ENCODE measurements at regions not wholly inside any gene's neighbourhood (a gene's known extent, or its start where the extent isn't known, plus 50 kb on each side); places are given as distances from the start of the nearest gene placed in this dataset.

- no peak overlapping the region for H3K27ac ChIP-seq
- intact Hi-C loops (cut with DNase I) = no loop called here
- H3K9me3 ChIP-seq = no peaks in the 10 kb centered on the region
- peaks cover 3% of the 10 kb centered on the region for H3K4me1 ChIP-seq
- no peaks in the 10 kb centered on the region for H3K27me3 ChIP-seq
- TF ChIP-seq CTCF (IDR thresholded peaks at IDR 0.05) = no peak
- no peak for DNase-seq
- no peak overlapping the region for H3K9ac ChIP-seq (ENCODE audit: low read depth in 2 of 2, low read length in 2 of 2)
- no peaks in the 10 kb centered on the region for H3K36me3 ChIP-seq
- H3K4me3 ChIP-seq = no peak overlapping the region
Measured at GRCh38 chr3:152938974-152939636, 104.2 kb downstream of the P2RY1 start.

GRCh38 chr3:152941859-152942258 is 106.9 kb downstream of the P2RY1 start:
- no peak overlapping the region for H3K4me3 ChIP-seq
- DNase-seq = peak; percentile 32
- intact Hi-C loops (cut with DNase I) = no loop called here
- H3K9ac ChIP-seq (ENCODE audit: low read depth in 2 of 2, low read length in 2 of 2) = no peak overlapping the region
- no peak for TF ChIP-seq CTCF (IDR thresholded peaks at IDR 0.05)
- no peaks in the 10 kb centered on the region for H3K36me3 ChIP-seq
- H3K27ac ChIP-seq = peak overlapping the region; percentile 48
- no peaks in the 10 kb centered on the region for H3K9me3 ChIP-seq
- H3K27me3 ChIP-seq = no peaks in the 10 kb centered on the region
- H3K4me1 ChIP-seq = peaks cover 3% of the 10 kb centered on the region

GRCh38 chr3:152942366-152942765 is 107.4 kb downstream of the P2RY1 start:
- intact Hi-C loops (cut with DNase I) = no loop called here
- no peak overlapping the region for H3K4me3 ChIP-seq
- H3K36me3 ChIP-seq = no peaks in the 10 kb centered on the region
- H3K4me1 ChIP-seq = peaks cover 3% of the 10 kb centered on the region
- no peaks in the 10 kb centered on the region for H3K9me3 ChIP-seq
- DNase-seq = no peak
- no peak for TF ChIP-seq CTCF (IDR thresholded peaks at IDR 0.05)
- no peak overlapping the region for H3K9ac ChIP-seq (ENCODE audit: low read depth in 2 of 2, low read length in 2 of 2)
- H3K27me3 ChIP-seq = no peaks in the 10 kb centered on the region
- peak overlapping the region; percentile 48 for H3K27ac ChIP-seq

- H3K9ac ChIP-seq (ENCODE audit: low read depth in 2 of 2, low read length in 2 of 2) = no peak overlapping the region
- H3K27ac ChIP-seq = peak overlapping the region; percentile 2
- H3K9me3 ChIP-seq = no peaks in the 10 kb centered on the region
- no peak overlapping the region for H3K4me3 ChIP-seq
- intact Hi-C loops (cut with DNase I) = no loop called here
- H3K36me3 ChIP-seq = no peaks in the 10 kb centered on the region
- no peak for TF ChIP-seq CTCF (IDR thresholded peaks at IDR 0.05)
- H3K27me3 ChIP-seq = no peaks in the 10 kb centered on the region
- peaks cover 3% of the 10 kb centered on the region for H3K4me1 ChIP-seq
- DNase-seq = no peak
Measured at GRCh38 chr3:152943645-152944044, 108.7 kb downstream of the P2RY1 start.

- DNase-seq = no peak
- Histone ChIP-seq H3K36me3 (no peaks in the 10 kb centered on the region), H3K9ac (ENCODE audit: low read depth in 2 of 2, low read length in 2 of 2) (no peak overlapping the region), H3K9me3 (no peaks in the 10 kb centered on the region), H3K4me1 (peaks cover 3% of the 10 kb centered on the region), H3K27ac (no peak overlapping the region), H3K27me3 (no peaks in the 10 kb centered on the region), H3K4me3 (no peak overlapping the region)
- intact Hi-C loops (cut with DNase I) = no loop called here
- no peak for TF ChIP-seq CTCF (IDR thresholded peaks at IDR 0.05)
Measured at GRCh38 chr3:152944671-152945070, 109.7 kb downstream of the P2RY1 start.
